ELR (cell line): ENCODE measurements at regions not wholly inside any gene's neighbourhood (a gene's known extent, or its start where the extent isn't known, plus 50 kb on each side); places are given as distances from the start of the nearest gene placed in this dataset.
A peak's percentile ranks its signal among the peaks of the same experiment; 100 is the strongest.
"Not testable (repeated sequence)": the region's sequence is repeated elsewhere in the genome, so short reads cannot be mapped to it uniquely, and the experiment has no call there.

Source experiments
- DNase-seq: peaks from one replicate; pipeline ENCODE4 v3.0.0-alpha.2; 2015; ENCODE audit warnings: low read depth

DNA sequence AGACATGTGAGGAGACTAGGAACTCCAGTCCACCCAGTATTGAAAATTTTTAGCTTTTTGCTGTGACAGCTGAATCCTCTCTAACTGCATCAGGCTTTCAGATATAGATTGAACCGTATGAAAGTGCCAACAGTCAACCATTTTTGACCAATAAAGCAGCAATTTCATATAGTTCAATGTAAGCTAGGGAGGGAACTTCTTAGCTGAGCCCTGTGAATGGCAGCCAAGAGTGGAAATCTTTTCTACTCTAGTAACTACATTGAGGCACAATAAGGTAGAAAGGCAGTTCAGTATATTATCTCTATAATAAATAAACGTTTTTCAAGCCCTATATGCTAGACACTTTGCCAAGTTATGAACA, 96.3 kb upstream of the TANK start:
- DNase-seq = no peak

DNA sequence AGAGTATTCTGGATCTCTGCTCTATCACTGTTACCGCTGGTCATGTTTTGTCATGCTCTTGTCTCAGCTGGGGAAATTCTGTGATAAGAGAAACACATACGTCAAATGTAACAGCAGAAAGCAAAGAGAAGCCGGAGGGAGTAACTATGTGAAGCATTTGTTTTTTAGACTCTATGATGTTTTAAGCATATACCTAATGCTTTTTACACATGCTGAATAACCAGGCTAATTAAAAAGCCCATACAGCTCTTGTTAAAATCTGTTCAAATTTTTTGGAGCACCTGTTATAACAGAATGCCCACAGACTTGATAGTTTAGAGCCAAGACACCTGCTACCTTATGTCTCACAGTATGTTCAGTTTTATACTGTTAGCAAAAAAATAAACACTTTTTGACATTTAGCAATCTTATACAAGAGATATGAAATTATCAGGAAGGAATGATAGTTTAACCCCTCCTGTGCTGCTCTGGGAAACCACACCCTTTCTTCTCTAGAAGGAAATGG, 92.3 kb upstream of the TANK start:
- no peak for DNase-seq

DNA sequence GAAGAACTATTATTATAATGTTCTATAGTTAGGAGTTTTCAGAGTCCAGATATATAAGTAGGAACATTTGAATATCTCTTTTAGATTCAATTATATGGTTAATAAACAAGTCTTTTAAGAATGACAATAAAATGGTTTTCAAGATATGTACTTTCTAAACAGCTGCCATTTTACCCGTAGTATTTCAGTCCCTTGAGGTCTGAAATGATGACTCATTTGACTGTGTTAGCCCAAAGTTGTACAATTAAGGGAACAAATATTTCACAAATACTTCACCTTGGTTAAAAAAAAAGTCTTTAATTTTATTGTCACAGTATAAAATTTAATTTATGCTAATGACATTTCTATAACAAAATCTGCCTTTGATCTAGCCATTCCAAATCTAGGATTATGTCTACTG, 91.6 kb upstream of the TANK start:
- DNase-seq = peak; percentile 31

DNA sequence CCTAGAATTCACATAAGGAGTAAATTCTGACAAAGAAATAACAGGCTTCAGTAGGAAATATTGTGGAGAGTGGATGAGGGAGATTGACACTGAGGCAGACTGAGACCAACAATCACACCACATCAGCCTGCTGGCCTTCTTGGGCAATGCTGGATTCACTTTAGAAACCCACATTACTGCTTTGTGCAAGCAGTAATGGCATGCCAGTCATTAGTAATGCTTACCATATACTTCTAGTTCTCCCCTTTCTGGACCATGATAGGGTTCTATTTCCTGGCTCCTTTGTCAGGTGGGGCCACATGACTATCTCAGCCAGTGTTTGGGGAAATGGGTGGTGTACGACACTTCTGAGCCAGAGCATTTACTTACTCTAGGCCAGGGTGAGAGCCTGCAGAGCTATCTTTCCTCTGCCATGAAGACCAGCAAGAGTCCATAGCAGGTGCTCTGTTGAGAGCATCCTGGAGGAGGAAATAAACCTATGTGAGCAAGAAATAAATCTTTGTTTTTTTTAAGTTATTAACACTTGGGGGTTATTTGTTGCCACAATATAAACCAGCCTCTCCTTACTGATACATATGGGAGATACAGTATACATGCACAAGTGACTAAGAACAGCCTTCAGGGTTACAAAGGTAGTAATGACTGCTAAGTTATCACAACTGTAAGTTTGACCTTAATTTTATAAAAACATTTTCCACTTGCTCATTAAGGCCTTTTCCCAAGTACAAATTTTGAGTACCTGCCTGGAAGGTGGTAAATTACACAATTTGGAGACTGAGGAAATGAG, 89.3 kb upstream of the TANK start:
- DNase-seq = no peak

- not testable (repeated sequence) for DNase-seq
Measured at GRCh38 chr2:161072436-161072835, 87.8 kb upstream of the TANK start.

- no peak for DNase-seq
Measured at GRCh38 chr2:161075701-161076100, 84.5 kb upstream of the TANK start.

DNA sequence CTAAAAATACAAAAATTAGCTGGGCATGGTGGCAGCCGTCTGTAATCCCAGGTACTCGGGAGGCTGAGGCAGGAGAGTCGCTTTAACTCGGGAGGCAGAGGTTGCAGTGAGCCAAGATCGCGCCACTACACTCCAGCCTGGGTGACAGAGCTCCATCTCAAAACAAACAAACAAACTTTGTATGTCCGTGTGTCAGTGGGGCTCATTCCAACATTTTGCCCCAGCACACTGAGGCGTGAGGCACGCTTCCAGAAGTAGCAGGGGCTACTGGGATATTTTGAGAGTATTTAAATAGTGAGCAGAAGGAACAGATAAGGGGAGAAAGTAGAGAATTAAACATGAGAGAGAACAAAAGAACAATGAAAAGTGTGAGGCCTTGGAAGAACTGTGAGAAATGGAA, 83.3 kb upstream of the TANK start:
- DNase-seq = no peak

GRCh38 chr2:161077367-161078210, 82.6 kb upstream of the TANK start:
- peak; percentile 42 for DNase-seq

GRCh38 chr2:161078211-161078539, 82.1 kb upstream of the TANK start:
- no peak for DNase-seq

DNA sequence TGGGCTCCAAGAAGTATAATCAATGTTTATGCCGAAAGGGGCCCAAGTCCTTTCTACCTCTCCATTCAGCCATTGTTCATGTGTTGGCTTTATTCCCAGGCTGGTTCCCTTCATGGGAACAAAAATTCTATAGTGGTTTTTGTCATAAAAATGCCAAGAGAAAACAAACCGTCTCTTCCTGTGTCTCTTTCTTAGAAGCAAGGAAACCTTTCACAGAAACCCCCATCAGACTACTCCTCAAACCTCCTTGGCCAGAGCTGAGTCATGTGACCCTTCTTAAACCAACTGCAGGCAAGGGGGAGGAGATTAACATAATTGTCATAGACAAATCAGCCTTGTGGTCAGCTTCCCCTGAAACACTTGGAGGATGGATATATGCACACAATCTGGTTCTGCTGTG, 75.1 kb upstream of the TANK start:
- DNase-seq = peak; percentile 19

DNA sequence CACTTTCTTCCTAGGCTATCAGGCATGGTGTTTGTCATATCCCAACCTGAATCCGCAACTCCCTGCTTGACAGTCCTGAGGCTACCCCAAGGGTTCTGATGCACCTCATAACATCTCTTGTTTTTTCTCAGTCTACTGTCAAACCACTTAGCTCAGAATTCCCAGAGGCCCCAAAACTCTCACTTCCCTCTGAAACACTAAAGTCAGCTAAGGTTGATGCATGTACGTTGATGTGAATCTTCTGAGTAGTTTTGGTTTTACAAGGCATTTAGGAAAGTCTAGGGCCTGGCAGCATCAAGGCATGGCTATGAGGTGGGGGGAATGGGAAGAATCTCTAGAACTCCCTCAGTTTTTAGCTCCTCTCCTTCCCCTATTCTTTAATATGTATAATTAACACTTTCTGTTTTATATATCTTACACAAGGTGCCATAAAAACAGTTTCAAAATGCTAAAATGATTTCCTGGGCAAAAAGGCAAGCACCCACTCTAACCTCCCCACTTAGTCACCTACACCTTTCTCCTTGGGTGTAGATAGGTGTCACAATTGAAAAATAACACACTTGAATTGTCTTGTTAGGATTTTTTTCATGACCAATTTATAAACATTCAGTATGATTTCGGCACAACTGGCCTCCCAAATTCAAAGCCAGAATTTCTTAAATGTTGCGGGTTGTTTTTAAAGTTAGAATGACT, 71.4 kb upstream of the TANK start:
- no peak for DNase-seq

- no peak for DNase-seq
Measured at GRCh38 chr2:161090411-161090810, 69.8 kb upstream of the TANK start.

DNA sequence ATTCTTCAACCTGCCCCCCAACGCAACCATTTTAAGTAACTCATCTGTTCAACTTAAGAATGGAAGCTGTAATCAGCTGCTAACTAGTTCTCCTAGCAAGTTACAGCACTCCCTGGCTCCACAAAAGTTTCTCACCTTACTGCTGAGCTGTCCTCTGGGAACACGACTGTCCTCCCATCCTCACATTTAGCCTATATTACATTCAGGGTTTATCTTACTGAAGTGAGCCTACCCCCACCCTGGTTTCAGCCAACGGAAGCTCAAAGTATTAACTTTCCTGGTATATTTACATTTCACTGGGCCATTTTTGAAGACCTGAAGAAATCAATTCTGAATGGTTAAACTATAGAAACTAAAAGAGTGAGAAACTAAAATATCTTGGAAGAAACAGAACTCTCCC, 64.9 kb upstream of the TANK start:
- no peak for DNase-seq

- no peak for DNase-seq
Measured at GRCh38 chr2:161096336-161096735, 63.9 kb upstream of the TANK start.

- DNase-seq = no peak
Measured at GRCh38 chr2:161097157-161097556, 63.1 kb upstream of the TANK start.

- DNase-seq = no peak
Measured at GRCh38 chr2:161100211-161100895, 59.9 kb upstream of the TANK start.

- no peak for DNase-seq
Measured at GRCh38 chr2:161101406-161101805, 58.8 kb upstream of the TANK start.

- DNase-seq = peak; percentile 35
Measured at GRCh38 chr2:161102770-161103450, 57.3 kb upstream of the TANK start.

GRCh38 chr2:161103451-161103831, 56.8 kb upstream of the TANK start:
- no peak for DNase-seq

DNA sequence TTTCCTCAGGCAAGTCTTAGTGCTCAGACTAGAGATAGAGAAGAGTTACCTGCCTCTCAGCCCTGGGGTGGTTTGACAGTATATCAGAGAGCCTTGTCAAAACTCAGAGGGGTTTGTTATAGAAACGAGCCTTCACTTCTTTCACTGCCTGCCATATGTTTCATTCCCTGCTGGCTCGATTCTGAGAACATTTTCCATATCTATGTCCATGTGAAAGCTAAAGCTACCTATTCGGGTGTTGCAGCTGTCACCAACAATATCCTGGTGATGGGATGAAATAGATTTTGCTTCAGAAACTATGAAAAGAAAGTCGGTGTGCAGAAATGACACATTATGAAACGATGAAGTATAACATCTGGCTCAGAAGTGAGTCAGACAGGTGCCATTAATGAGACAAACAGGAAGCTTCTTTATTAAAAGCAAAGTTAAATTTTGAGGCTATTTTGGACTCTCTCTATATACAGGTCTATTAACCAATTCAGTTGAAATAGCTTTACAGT, 56.1 kb upstream of the TANK start:
- DNase-seq = peak; percentile 22

DNA sequence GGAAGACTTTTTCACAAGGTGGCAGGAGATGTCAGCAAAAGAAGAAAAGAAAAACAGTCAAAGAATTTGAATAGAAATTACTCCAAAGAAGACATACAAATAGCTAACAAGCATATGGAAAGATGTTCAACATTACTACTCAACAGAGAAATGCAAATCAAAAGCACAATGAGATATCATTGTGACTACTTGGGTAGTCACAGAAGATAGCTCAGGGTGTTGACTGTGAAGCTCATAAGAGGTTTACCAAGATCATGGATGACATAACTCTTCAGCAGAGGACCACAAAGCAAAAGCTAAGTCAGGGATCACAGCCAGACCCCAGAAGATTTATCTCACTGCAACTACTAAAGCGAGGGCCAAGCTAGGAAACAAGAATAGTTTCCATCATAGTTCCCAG, 53.0 kb upstream of the TANK start:
- no peak for DNase-seq
